GM21737 (cell line): ENCODE measurements at regions not wholly inside any gene's neighbourhood (a gene's known extent, or its start where the extent isn't known, plus 50 kb on each side); places are given as distances from the start of the nearest gene placed in this dataset.
"Not testable (repeated sequence)": the region's sequence is repeated elsewhere in the genome, so short reads cannot be mapped to it uniquely, and the experiment has no call there.

Source experiments
- ATAC-seq: cut with Tn5 transposase; IDR thresholded peaks from one replicate; pipeline ENCODE4 v1.9.1; 2021; ENCODE audit warnings: mild to moderate bottlenecking, moderate library complexity; ENCODE audit not compliant: unreplicated experiment

GRCh38 chr10:44278837-44279324 lies 106.0 kb downstream of the CXCL12 start:
- no peak for ATAC-seq

- not testable (repeated sequence) for ATAC-seq
Measured at GRCh38 chr10:44268435-44268948, 116.4 kb downstream of the CXCL12 start.

GRCh38 chr10:44267007-44267406 lies 117.9 kb downstream of the CXCL12 start:
- no peak for ATAC-seq

GRCh38 chr10:44264244-44264643 lies 120.7 kb downstream of the CXCL12 start:
- ATAC-seq = no peak

GRCh38 chr10:44263771-44264170 lies 121.1 kb downstream of the CXCL12 start:
- ATAC-seq = no peak

- no peak for ATAC-seq
Measured at GRCh38 chr10:44262551-44263251, 122.2 kb downstream of the CXCL12 start.

GRCh38 chr10:44261710-44262455 lies 123.0 kb downstream of the CXCL12 start:
- no peak for ATAC-seq

GRCh38 chr10:44261296-44261695 lies 123.6 kb downstream of the CXCL12 start:
- no peak for ATAC-seq

GRCh38 chr10:44260286-44260928 lies 124.5 kb downstream of the CXCL12 start:
- ATAC-seq = no peak

- no peak for ATAC-seq
Measured at GRCh38 chr10:44259090-44259874, 125.6 kb downstream of the CXCL12 start.

- no peak for ATAC-seq
Measured at GRCh38 chr10:44258460-44259089, 126.3 kb downstream of the CXCL12 start.

GRCh38 chr10:44258019-44258418 lies 126.9 kb downstream of the CXCL12 start:
- no peak for ATAC-seq

GRCh38 chr10:44253769-44254462 lies 131.0 kb downstream of the CXCL12 start:
- ATAC-seq = no peak

- not testable (repeated sequence) for ATAC-seq
Measured at GRCh38 chr10:44252631-44253030, 132.3 kb downstream of the CXCL12 start.

GRCh38 chr10:44249933-44250332 lies 135.0 kb downstream of the CXCL12 start:
- not testable (repeated sequence) for ATAC-seq

GRCh38 chr10:44249490-44249889 lies 135.4 kb downstream of the CXCL12 start:
- no peak for ATAC-seq

- not testable (repeated sequence) for ATAC-seq
Measured at GRCh38 chr10:44246700-44247099, 138.2 kb downstream of the CXCL12 start.

- ATAC-seq = not testable (repeated sequence)
Measured at GRCh38 chr10:44246287-44246686, 138.6 kb downstream of the CXCL12 start.

- ATAC-seq = no peak
Measured at GRCh38 chr10:44245601-44245938, 139.3 kb downstream of the CXCL12 start.
